H1 (cell line): ENCODE measurements at regions not wholly inside any gene's neighbourhood (a gene's known extent, or its start where the extent isn't known, plus 50 kb on each side); places are given as distances from the start of the nearest gene placed in this dataset.

Experiments used
- CTCF ChIA-PET: fragments of 300-600 bp; sonication (Branson Sonifier 250); formaldehyde crosslinking; loops from one replicate; lab custom pipeline; 2021; ENCODE audit not compliant: partially characterized antibody; lab: Charles Lee
- POLR2A ChIA-PET: fragments of 300-600 bp; sonication (Branson Sonifier 250); formaldehyde crosslinking; loops from one replicate; lab custom pipeline; 2021; ENCODE audit warnings: inconsistent platforms; ENCODE audit not compliant: partially characterized antibody; lab: Charles Lee
- DNase-seq, 2 experiments: peaks; one replicate each; pipeline versions ENCODE4 v3.0.0 to v3.0.0-alpha.2; 2010 to 2022; ENCODE audit warnings: low spot score in 2 of 2, low read depth in 1 of 2, mixed read lengths in 1 of 2
- FAIRE-seq: peaks from 2 replicates; lab custom pipeline; 2011; peaks lifted over from hg19 to GRCh38; lab: Jason Lieb, UNC
- H2AFZ ChIP-seq: 2 replicates; pipeline ENCODE4 v1.8.1; 2012; ENCODE audit warnings: low read length, inconsistent platforms
- H2AK5ac ChIP-seq: 2 replicates; pipeline ENCODE4 v1.6.1; 2013; ENCODE audit warnings: low read depth, low read length
- H2BK120ac ChIP-seq: replicated peaks from 2 replicates; pipeline ENCODE3; 2013; ENCODE audit warnings: low read depth, low read length, inconsistent platforms
- H2BK12ac ChIP-seq: 2 replicates; pipeline ENCODE4 v1.6.1; 2013; ENCODE audit warnings: low read depth, low read length
- H2BK15ac ChIP-seq: 2 replicates; pipeline ENCODE4 v1.6.1; 2013; ENCODE audit warnings: low read length
- H2BK20ac ChIP-seq: 2 replicates; pipeline ENCODE4 v1.6.1; 2013; ENCODE audit warnings: low read length
- H2BK5ac ChIP-seq: 2 replicates; pipeline ENCODE4 v1.6.1; 2013; ENCODE audit warnings: low read depth, low read length
- H3K14ac ChIP-seq: 2 replicates; pipeline ENCODE4 v1.6.1; 2013; ENCODE audit warnings: inconsistent platforms; ENCODE audit not compliant: insufficient read length
- H3K18ac ChIP-seq: 2 replicates; pipeline ENCODE4 v1.6.1; 2013; ENCODE audit warnings: low read length; ENCODE audit errors: extremely low read depth
- H3K23ac ChIP-seq: 2 replicates; pipeline ENCODE4 v1.6.1; 2013; ENCODE audit warnings: inconsistent platforms; ENCODE audit not compliant: insufficient read length
- H3K23me2 ChIP-seq: 2 replicates; pipeline ENCODE4 v1.6.1; 2013; ENCODE audit warnings: low read depth, low read length
- H3K27ac ChIP-seq: 2 replicates; pipeline ENCODE4 v1.6.1; 2011; ENCODE audit warnings: low read depth, low read length, inconsistent platforms
- H3K27me3 ChIP-seq, 4 experiments: replicated peaks in 1 of 4; 1 replicate in 1 of 4; 2 replicates in 3 of 4; pipeline versions ENCODE4 v1.6.1 to v1.8.1; 2011 to 2013; ENCODE audit warnings: low read length in 3 of 4, mild to moderate bottlenecking in 3 of 4, inconsistent platforms in 2 of 4, mixed read lengths in 2 of 4, moderate library complexity in 1 of 4; ENCODE audit not compliant: control insufficient read depth in 3 of 4, insufficient read depth in 3 of 4; ENCODE audit errors: extremely low read depth in 1 of 4
- H3K36me3 ChIP-seq, 4 experiments: 2 replicates each; pipeline versions ENCODE4 v1.6.1 to v1.8.1; 2011 to 2013; ENCODE audit warnings: mild to moderate bottlenecking in 4 of 4, low read length in 3 of 4, moderate library complexity in 2 of 4, control low read depth in 1 of 4, inconsistent platforms in 1 of 4; ENCODE audit not compliant: insufficient read depth in 4 of 4, control insufficient read depth in 2 of 4
- H3K4ac ChIP-seq: replicated peaks from 2 replicates; pipeline ENCODE3; 2013; ENCODE audit warnings: low read length, low read depth, mixed read lengths, inconsistent platforms; ENCODE audit not compliant: insufficient read length
- H3K4me1 ChIP-seq, 4 experiments: replicated peaks in 1 of 4; 1 replicate in 1 of 4; 2 replicates in 3 of 4; pipeline versions ENCODE4 v1.6.1 to v1.8.1; 2011 to 2013; ENCODE audit warnings: low read length in 3 of 4, inconsistent platforms in 2 of 4, mixed read lengths in 1 of 4; ENCODE audit not compliant: insufficient read depth in 4 of 4, control insufficient read depth in 3 of 4
- H3K4me2 ChIP-seq, 2 experiments: 2 replicates each; pipeline versions ENCODE4 v1.6.1 to v1.8.1; 2011 to 2013; ENCODE audit warnings: low read depth in 2 of 2, low read length in 2 of 2, control low read depth in 1 of 2, inconsistent platforms in 1 of 2, mild to moderate bottlenecking in 1 of 2; ENCODE audit not compliant: insufficient read depth in 1 of 2
- H3K4me3 ChIP-seq, 4 experiments: fragments of 200-600, 300-600 bp in 1 of 4; sonication (generic), shearing (Covaris generic), sonication (Bioruptor Twin) in 1 of 4; 2 replicates each; pipeline versions ENCODE4 v1.5.1 to v1.8.1; 2011 to 2016; ENCODE audit warnings: low read length in 4 of 4, low read depth in 3 of 4, control low read depth in 2 of 4, inconsistent platforms in 2 of 4, mild to moderate bottlenecking in 2 of 4, mixed read lengths in 1 of 4, moderate library complexity in 1 of 4; ENCODE audit not compliant: insufficient read depth in 2 of 4; ENCODE audit errors: extremely low read depth in 1 of 4
- H3K56ac ChIP-seq: replicated peaks from 2 replicates; pipeline ENCODE3; 2013; ENCODE audit warnings: low read depth, mild to moderate bottlenecking, mixed read lengths, low read length, inconsistent platforms; ENCODE audit not compliant: insufficient read length
- H3K79me1 ChIP-seq: 2 replicates; pipeline ENCODE4 v1.6.1; 2013; ENCODE audit warnings: low read depth, low read length, control low read depth
- H3K79me2 ChIP-seq, 2 experiments: 2 replicates each; pipeline versions ENCODE4 v1.6.1 to v1.8.1; 2012 to 2013; ENCODE audit warnings: low read length in 2 of 2, mild to moderate bottlenecking in 2 of 2, inconsistent platforms in 1 of 2; ENCODE audit not compliant: insufficient read depth in 2 of 2, control insufficient read depth in 1 of 2
- H3K9ac ChIP-seq, 4 experiments: replicated peaks in 1 of 4; 1 replicate in 1 of 4; 2 replicates in 3 of 4; pipeline versions ENCODE4 v1.6.1 to v1.8.1; 2011 to 2013; ENCODE audit warnings: low read depth in 3 of 4, low read length in 3 of 4, control low read depth in 2 of 4, mild to moderate bottlenecking in 2 of 4, moderate library complexity in 2 of 4, inconsistent platforms in 1 of 4; ENCODE audit errors: extremely low read depth in 1 of 4
- H3K9me3 ChIP-seq, 2 experiments: 2 replicates each; pipeline versions ENCODE4 v1.6.1 to v1.8.1; 2012 to 2013; ENCODE audit warnings: mild to moderate bottlenecking in 2 of 2, moderate library complexity in 2 of 2, control low read depth in 1 of 2, inconsistent platforms in 1 of 2, low read depth in 1 of 2, low read length in 1 of 2, mixed read lengths in 1 of 2; ENCODE audit not compliant: insufficient read depth in 2 of 2
- H4K20me1 ChIP-seq, 2 experiments: replicated peaks in 1 of 2; 2 replicates each; pipeline versions ENCODE3 to v1.8.1; 2011 to 2013; ENCODE audit warnings: inconsistent platforms in 2 of 2, low read length in 2 of 2, mild to moderate bottlenecking in 1 of 2; ENCODE audit not compliant: insufficient read depth in 2 of 2, control insufficient read depth in 1 of 2
- H4K5ac ChIP-seq: 2 replicates; pipeline ENCODE4 v1.6.1; 2013; ENCODE audit warnings: low read length, low read depth, mixed read lengths, inconsistent platforms; ENCODE audit not compliant: insufficient read length
- H4K8ac ChIP-seq: 2 replicates; pipeline ENCODE4 v1.8.0; 2013; ENCODE audit warnings: mild to moderate bottlenecking, moderate library complexity, low read length, inconsistent platforms; ENCODE audit not compliant: insufficient read depth; ENCODE audit errors: extremely low read depth
- H4K91ac ChIP-seq: replicated peaks from 2 replicates; pipeline ENCODE3; 2013; ENCODE audit warnings: low read length, mixed read lengths, inconsistent platforms; ENCODE audit not compliant: insufficient read length
- BCL11A ChIP-seq, 2 experiments: IDR thresholded peaks; one replicate each; pipeline ENCODE4 v1.6.1; 2011; ENCODE audit warnings: low read depth in 2 of 2, low read length in 2 of 2, mild to moderate bottlenecking in 2 of 2
- EP300 ChIP-seq, 2 experiments: IDR thresholded peaks; 1 replicate in 1 of 2; 2 replicates in 1 of 2; pipeline ENCODE4 v1.6.1; 2011 to 2012; ENCODE audit warnings: low read depth in 2 of 2, low read length in 2 of 2, mild to moderate bottlenecking in 2 of 2, borderline replicate concordance in 1 of 2, inconsistent platforms in 1 of 2, moderate library complexity in 1 of 2
- EZH2 ChIP-seq: fragments of 200-600 bp; sonication (generic); IDR thresholded peaks from 2 replicates; pipeline ENCODE4 v1.7.1; 2012; ENCODE audit warnings: low read depth, mild to moderate bottlenecking, moderate library complexity, low read length, inconsistent platforms; ENCODE audit not compliant: severe bottlenecking
- GTF2F1 ChIP-seq: IDR thresholded peaks from 2 replicates; pipeline ENCODE4 v1.6.1; 2012; ENCODE audit warnings: low read depth, low read length, improper control_type of control experiment, borderline replicate concordance
- JUN ChIP-seq: IDR thresholded peaks from 2 replicates; pipeline ENCODE4 v1.6.1; 2011; ENCODE audit warnings: low read depth, mild to moderate bottlenecking, improper control_type of control experiment, low read length
- JUND ChIP-seq: IDR thresholded peaks from 2 replicates; pipeline ENCODE4 v1.6.1; 2011; ENCODE audit warnings: mild to moderate bottlenecking, improper control_type of control experiment, low read length
- KDM4A ChIP-seq: IDR thresholded peaks from one replicate; pipeline ENCODE4 v1.7.1; 2012; ENCODE audit warnings: low read depth, mild to moderate bottlenecking, moderate library complexity, low read length, inconsistent platforms; ENCODE audit not compliant: severe bottlenecking
- PHF8 ChIP-seq: fragments of 200-600 bp; sonication (generic); conservative IDR thresholded peaks from 2 replicates; pipeline ENCODE4 v1.7.1; 2012; ENCODE audit warnings: low read depth, mild to moderate bottlenecking, inconsistent platforms, low read length, moderate library complexity
- RNF2 ChIP-seq: fragments of 200-900, 300-1000 bp; sonication (generic); IDR thresholded peaks from 2 replicates; pipeline ENCODE4 v1.7.1; 2016; ENCODE audit warnings: borderline replicate concordance, low read depth, mild to moderate bottlenecking, antibody characterized with exemption, low read length; ENCODE audit not compliant: poor library complexity, severe bottlenecking; ENCODE audit errors: missing control alignments
- SIN3A ChIP-seq, 2 experiments: IDR thresholded peaks in 1 of 2; conservative IDR thresholded peaks in 1 of 2; 2 replicates each; pipeline ENCODE4 v1.6.1; 2011 to 2012; ENCODE audit warnings: low read length in 2 of 2, improper control_type of control experiment in 1 of 2, low read depth in 1 of 2, mild to moderate bottlenecking in 1 of 2
- TCF12 ChIP-seq: IDR thresholded peaks from 2 replicates; pipeline ENCODE4 v1.6.1; 2011; ENCODE audit warnings: low read depth, mild to moderate bottlenecking, low read length
- WGBS, 2 experiments: shearing (Covaris generic) in 1 of 2; methylation state at CpG; one replicate each; pipeline versions ENCODE4 v1.1.6 to v1.1.7; 2013 to 2015; ENCODE audit warnings: low lambda C conversion rate in 2 of 2, mixed read lengths in 2 of 2, inconsistent platforms in 1 of 2, low coverage in 1 of 2, missing lambda C conversion rate in 1 of 2; ENCODE audit not compliant: insufficient replicate concordance in 2 of 2, insufficient coverage in 1 of 2, insufficient read length in 1 of 2; ENCODE audit errors: extremely low coverage in 1 of 2, missing lambda C conversion rate in 1 of 2; 5-methylcytosine and 5-hydroxymethylcytosine counted together

DNA sequence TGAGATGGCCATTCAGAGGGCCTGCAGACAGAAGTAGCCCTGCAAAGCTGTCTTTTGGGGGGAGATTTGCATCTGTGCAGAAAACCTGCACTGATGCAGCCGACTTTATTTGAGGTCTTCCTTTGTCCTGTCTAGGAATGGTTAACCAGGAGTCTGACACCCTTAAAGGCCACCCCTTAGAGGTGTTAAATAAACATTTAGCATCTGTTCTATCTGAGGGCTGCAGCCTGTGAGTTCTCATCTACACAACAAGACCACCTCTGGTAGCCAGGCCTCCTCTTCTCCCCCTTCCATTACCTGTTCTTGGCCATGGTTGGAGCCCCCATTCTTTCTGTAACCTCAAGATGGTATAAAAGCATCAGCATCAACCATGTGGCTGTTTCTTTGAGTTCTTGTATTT is 214.4 kb upstream of the HS6ST1 start:
- FAIRE-seq: no peak
- Histone ChIP-seq H3K9me3 (no peaks in the 10 kb centered on the region), H3K4me3 (no peak overlapping the region), H2AFZ (no peak overlapping the region), H3K4me2 (no peak overlapping the region), H2BK15ac (no peak overlapping the region), H4K91ac (no peak overlapping the region), H3K27me3 (peaks cover 0 to 3% (median 0%) of the 10 kb centered on the region in 4 experiments; a peak in 2 of 7 replicates), H3K4me1 (peaks cover 3 to 8% (median 3%) of the 10 kb centered on the region in 4 experiments), H3K36me3 (no peaks in the 10 kb centered on the region), H2BK120ac (no peak overlapping the region), H4K8ac (no peak overlapping the region), H3K14ac (no peak overlapping the region), H3K4ac (no peak overlapping the region), H3K23ac (no peak overlapping the region), H2BK12ac (no peak overlapping the region), H3K79me2 (no peaks in the 10 kb centered on the region), H4K5ac (no peak overlapping the region), H3K23me2 (0 out of 2 replicates have a peak, but pooled peaks cover 3% of the 10 kb centered on the region), H3K27ac (no peak overlapping the region), H3K79me1 (no peaks in the 10 kb centered on the region), H2AK5ac (no peak overlapping the region), H2BK5ac (no peak overlapping the region), H3K56ac (no peak overlapping the region), H2BK20ac (no peak overlapping the region), H3K18ac (no peak overlapping the region), H3K9ac (no peak overlapping the region), H4K20me1 (no peaks in the 10 kb centered on the region)
- TF ChIP-seq SIN3A (conservative IDR thresholded peaks at IDR 0.05 in 1 of 2, IDR thresholded peaks at IDR 0.05 in 1 of 2; ENCODE audit: low read depth in 1 of 2, low read length in 2 of 2) (no peak), BCL11A (IDR thresholded peaks at IDR 0.05; ENCODE audit: low read depth in 2 of 2, low read length in 2 of 2) (no peak), KDM4A (no peak), EP300 (IDR thresholded peaks at IDR 0.05; ENCODE audit: borderline replicate concordance in 1 of 2, low read depth in 2 of 2, low read length in 2 of 2) (no peak), EZH2 (no peak), GTF2F1 (no peak), TCF12 (no peak), PHF8 (no peak), JUND (no peak), JUN (no peak), RNF2 (no peak)
- WGBS, 2 experiments: 90% methylated on average over 1 of the region's 1 CpG; no CpG with 5 or more reads in 1 of the 2 experiments
- DNase-seq: no peak
- POLR2A ChIA-PET: no interaction called here
- CTCF ChIA-PET: interaction anchor here (0.6 to 1.1 kb wide), 2 partner anchors 11 to 1347 kb away, joined by 3 read pairs; no protein-coding TSS in a partner anchor
